ENCODE measurements at regions not wholly inside any gene's neighbourhood (a gene's known extent, or its start where the extent isn't known, plus 50 kb on each side); places are given as distances from the start of the nearest gene placed in this dataset.

DNA sequence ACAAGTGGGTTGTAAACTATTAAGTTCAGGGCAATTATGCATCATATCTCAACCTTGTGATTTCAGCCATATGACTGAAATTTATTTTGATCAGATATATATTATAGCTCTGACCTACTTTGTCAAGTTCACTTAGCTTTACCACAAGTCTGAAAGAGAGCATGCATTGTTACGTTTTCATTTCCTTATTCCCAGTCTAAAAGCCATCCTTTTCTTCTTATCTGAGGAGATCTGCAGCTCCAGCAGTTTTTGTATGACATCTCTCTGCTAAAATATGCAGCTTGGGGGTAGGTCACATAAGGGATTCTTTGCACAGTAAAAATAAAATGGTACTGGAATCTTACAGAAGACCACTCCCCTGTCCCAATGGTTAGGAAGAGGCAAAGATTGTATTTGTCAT, 1682.8 kb upstream of the FLRT2 start:
- WGBS, 2 donors (ENCODE audit: low coverage in 1 of 2), result 49 to 54% methylated on average over 1 of the region's 1 CpG
- TF ChIP-seq EP300 (IDR thresholded peaks at IDR 0.05; ENCODE audit: low read depth), result no peak
- no peak for TF ChIP-seq POLR2A (IDR thresholded peaks at IDR 0.05)
- no peak for TF ChIP-seq POLR2AphosphoS5 (IDR thresholded peaks at IDR 0.05)
- TF ChIP-seq CTCF (IDR thresholded peaks at IDR 0.05), result no peak
- Histone ChIP-seq H3K9me3 (peaks cover 0 to 3% of the 10 kb centered on the region in 2 donors), H3K4me1 (no peaks in the 10 kb centered on the region), H3K27ac (no peak overlapping the region), H3K4me3 (no peak overlapping the region), H3K36me3 (no peaks in the 10 kb centered on the region), H3K27me3 (no peaks in the 10 kb centered on the region)
- intact Hi-C loops (cut with DNase I; ENCODE audit: low total_unique reads) (no loop called here), in situ Hi-C loops (cut with MboI; ENCODE audit: low pct_ligation_motif_present in 1 of 4, low pct_unique_long_range_greater_than_20kb in 1 of 4, low sequenced_read_pairs in 3 of 4) (no loop called here)
- no peak for DNase-seq

DNA sequence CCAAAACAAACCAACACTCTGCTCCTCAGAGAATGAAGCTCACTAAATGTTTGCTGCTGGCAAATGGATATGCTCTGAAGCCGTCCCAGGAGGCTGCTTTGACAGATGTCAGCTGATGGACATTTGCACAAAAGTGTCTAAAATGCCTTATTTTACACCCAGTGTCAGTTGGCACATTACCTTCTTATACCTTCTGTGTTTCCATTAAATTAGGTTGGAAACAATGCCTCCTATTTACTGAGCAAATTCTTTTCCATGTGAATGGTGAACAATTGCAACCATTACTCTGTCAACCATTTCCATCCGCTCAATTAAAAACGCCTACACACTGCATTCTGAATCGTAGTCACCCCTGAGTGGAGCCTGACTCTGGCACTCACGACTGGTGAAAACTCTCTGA, 1679.9 kb upstream of the FLRT2 start:
- in situ Hi-C loops (cut with MboI; ENCODE audit: low pct_ligation_motif_present in 1 of 4, low pct_unique_long_range_greater_than_20kb in 1 of 4, low sequenced_read_pairs in 3 of 4), result no loop called here
- H3K36me3 ChIP-seq, result no peaks in the 10 kb centered on the region
- intact Hi-C loops (cut with DNase I; ENCODE audit: low total_unique reads), result no loop called here
- H3K27ac ChIP-seq, result no peak overlapping the region
- H3K4me1 ChIP-seq, result no peaks in the 10 kb centered on the region
- TF ChIP-seq POLR2A (IDR thresholded peaks at IDR 0.05) (no peak), EP300 (IDR thresholded peaks at IDR 0.05; ENCODE audit: low read depth) (no peak), POLR2AphosphoS5 (IDR thresholded peaks at IDR 0.05) (no peak), CTCF (IDR thresholded peaks at IDR 0.05) (no peak)
- peaks cover 0 to 3% of the 10 kb centered on the region in 2 donors for H3K9me3 ChIP-seq
- no peaks in the 10 kb centered on the region for H3K27me3 ChIP-seq
- WGBS, 2 donors (ENCODE audit: low coverage in 1 of 2), result 78 to 95% methylated on average over 2 to 5 of the region's 5 CpGs
- H3K4me3 ChIP-seq, result no peak overlapping the region
- DNase-seq, result no peak

- H3K9me3 ChIP-seq, result no peaks in the 10 kb centered on the region
- H3K27me3 ChIP-seq, result no peaks in the 10 kb centered on the region
- WGBS, 2 donors (ENCODE audit: low coverage in 1 of 2), result 59 to 60% methylated on average over 3 of the region's 3 CpGs
- TF ChIP-seq POLR2AphosphoS5 (IDR thresholded peaks at IDR 0.05), result no peak
- no peak for TF ChIP-seq CTCF (IDR thresholded peaks at IDR 0.05)
- no peak for TF ChIP-seq POLR2A (IDR thresholded peaks at IDR 0.05)
- no peak for TF ChIP-seq EP300 (IDR thresholded peaks at IDR 0.05; ENCODE audit: low read depth)
- no peak overlapping the region for H3K27ac ChIP-seq
- intact Hi-C loops (cut with DNase I; ENCODE audit: low total_unique reads), result no loop called here
- no peak overlapping the region for H3K4me3 ChIP-seq
- H3K4me1 ChIP-seq, result no peaks in the 10 kb centered on the region
- no peaks in the 10 kb centered on the region for H3K36me3 ChIP-seq
- in situ Hi-C loops (cut with MboI; ENCODE audit: low pct_ligation_motif_present in 1 of 4, low pct_unique_long_range_greater_than_20kb in 1 of 4, low sequenced_read_pairs in 3 of 4), result no loop called here
- DNase-seq, result no peak
Measured at GRCh38 chr14:83856334-83856733, 1673.6 kb upstream of the FLRT2 start.

DNA sequence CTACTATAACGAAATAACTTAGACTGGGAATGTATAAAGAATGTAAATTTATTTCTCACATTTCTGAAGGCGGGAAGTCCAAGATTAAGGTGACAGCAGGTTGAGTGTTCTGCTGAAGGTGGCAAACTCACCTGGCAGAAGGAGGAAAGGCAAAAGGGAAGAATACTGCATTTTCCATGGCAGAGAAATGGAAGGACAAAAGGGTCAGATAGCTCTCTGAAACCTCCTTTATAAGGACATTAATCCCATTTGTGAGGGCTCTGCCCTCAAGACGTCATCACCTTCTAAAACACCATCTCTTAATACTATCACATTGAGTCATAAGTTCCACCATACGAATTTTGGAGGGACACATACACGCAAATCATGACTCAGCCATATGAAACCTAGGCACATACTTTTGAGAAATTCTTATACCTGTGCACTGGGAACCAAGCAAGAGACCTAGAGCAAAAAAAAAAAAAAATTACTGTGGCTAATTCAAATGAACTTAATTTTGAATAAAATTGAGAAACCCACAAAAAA, 1669.3 kb upstream of the FLRT2 start:
- H3K4me3 ChIP-seq, result no peak overlapping the region
- intact Hi-C loops (cut with DNase I; ENCODE audit: low total_unique reads) (no loop called here), in situ Hi-C loops (cut with MboI; ENCODE audit: low pct_ligation_motif_present in 1 of 4, low pct_unique_long_range_greater_than_20kb in 1 of 4, low sequenced_read_pairs in 3 of 4) (no loop called here)
- whole genome bisulfite sequencing, 2 donors (ENCODE audit: low coverage in 1 of 2), result 75 to 82% methylated on average over 5 of the region's 5 CpGs
- TF ChIP-seq EP300 (IDR thresholded peaks at IDR 0.05; ENCODE audit: low read depth), result no peak
- TF ChIP-seq POLR2AphosphoS5 (IDR thresholded peaks at IDR 0.05), result no peak
- TF ChIP-seq POLR2A (IDR thresholded peaks at IDR 0.05), result no peak
- TF ChIP-seq CTCF (IDR thresholded peaks at IDR 0.05), result no peak
- H3K36me3 ChIP-seq, result no peaks in the 10 kb centered on the region
- H3K9me3 ChIP-seq, result no peaks in the 10 kb centered on the region
- H3K4me1 ChIP-seq, result no peaks in the 10 kb centered on the region
- H3K27me3 ChIP-seq, result no peaks in the 10 kb centered on the region
- H3K27ac ChIP-seq, result no peak overlapping the region
- no peak for DNase-seq

All from transverse colon (tissue), 4 donors.